Peyer's patch (tissue), 4 donors: ENCODE measurements at regions not wholly inside any gene's neighbourhood (a gene's known extent, or its start where the extent isn't known, plus 50 kb on each side); places are given as distances from the start of the nearest gene placed in this dataset.

Experiments
- CTCF ChIP-seq, 6 experiments: fragments of 450-650 bp in 4 of 6; fragments of 200-600 bp in 2 of 6; sonication (generic) in 1 of 6; IDR thresholded peaks; one replicate each; pipeline ENCODE4 v1.5.1; 2017 to 2019; ENCODE audit warnings: antibody characterized with exemption in 6 of 6, mild to moderate bottlenecking in 3 of 6, moderate library complexity in 1 of 6
- POLR2A ChIP-seq, 2 donors: fragments of 450-650 bp; IDR thresholded peaks; one replicate each; pipeline ENCODE4 v1.5.1; 2017; ENCODE audit warnings: antibody characterized with exemption in 2 of 2, mild to moderate bottlenecking in 2 of 2, moderate library complexity in 2 of 2

- TF ChIP-seq CTCF (IDR thresholded peaks at IDR 0.05) (no peak), POLR2A (IDR thresholded peaks at IDR 0.05) (no peak)
Observed at GRCh38 chr5:102654559-102655349, 100.4 kb upstream of the PAM start.
